ENCODE measurements at regions not wholly inside any gene's neighbourhood (a gene's known extent, or its start where the extent isn't known, plus 50 kb on each side); places are given as distances from the start of the nearest gene placed in this dataset.
"Not testable (repeated sequence)": the region's sequence is repeated elsewhere in the genome, so short reads cannot be mapped to it uniquely, and the experiment has no call there.

- no peaks in the 10 kb centered on the region for H3K36me3 ChIP-seq
- no peaks in the 10 kb centered on the region for H3K4me1 ChIP-seq
- DNase-seq (ENCODE audit: extremely low spot score in 2 of 2), result no peak
- no peak for TF ChIP-seq POLR2AphosphoS5 (IDR thresholded peaks at IDR 0.05; ENCODE audit: insufficient read depth in 1 of 2, low read depth in 1 of 2)
- TF ChIP-seq CTCF (IDR thresholded peaks at IDR 0.05), result peak; percentile 72 to 73 (median 73)
- peak overlapping the region; percentile 31 to 45 for H3K4me3 ChIP-seq
- no peaks in the 10 kb centered on the region for H3K9me3 ChIP-seq
- no peaks in the 10 kb centered on the region for H3K27me3 ChIP-seq
- intact Hi-C loops (cut with DNase I), result loop anchor here (5.0 kb wide), 1 partner anchor 94 kb away; no protein-coding TSS in a partner anchor
- no peak overlapping the region for H3K27ac ChIP-seq
Observed at GRCh38 chr18:961644-962355, 57.1 kb downstream of the ADCYAP1 start.

- intact Hi-C loops (cut with DNase I), result loop anchor here (5.0 kb wide), 1 partner anchor 96 kb away; no protein-coding TSS in a partner anchor
- TF ChIP-seq CTCF (IDR thresholded peaks at IDR 0.05), result no peak
- TF ChIP-seq POLR2AphosphoS5 (IDR thresholded peaks at IDR 0.05; ENCODE audit: insufficient read depth in 1 of 2, low read depth in 1 of 2), result no peak
- Histone ChIP-seq H3K27ac (no peak overlapping the region), H3K27me3 (no peaks in the 10 kb centered on the region), H3K36me3 (no peaks in the 10 kb centered on the region), H3K4me3 (no peak overlapping the region), H3K4me1 (no peaks in the 10 kb centered on the region), H3K9me3 (no peaks in the 10 kb centered on the region)
- no peak for DNase-seq (ENCODE audit: extremely low spot score in 2 of 2)
Observed at GRCh38 chr18:963276-963675, 58.6 kb downstream of the ADCYAP1 start.

DNA sequence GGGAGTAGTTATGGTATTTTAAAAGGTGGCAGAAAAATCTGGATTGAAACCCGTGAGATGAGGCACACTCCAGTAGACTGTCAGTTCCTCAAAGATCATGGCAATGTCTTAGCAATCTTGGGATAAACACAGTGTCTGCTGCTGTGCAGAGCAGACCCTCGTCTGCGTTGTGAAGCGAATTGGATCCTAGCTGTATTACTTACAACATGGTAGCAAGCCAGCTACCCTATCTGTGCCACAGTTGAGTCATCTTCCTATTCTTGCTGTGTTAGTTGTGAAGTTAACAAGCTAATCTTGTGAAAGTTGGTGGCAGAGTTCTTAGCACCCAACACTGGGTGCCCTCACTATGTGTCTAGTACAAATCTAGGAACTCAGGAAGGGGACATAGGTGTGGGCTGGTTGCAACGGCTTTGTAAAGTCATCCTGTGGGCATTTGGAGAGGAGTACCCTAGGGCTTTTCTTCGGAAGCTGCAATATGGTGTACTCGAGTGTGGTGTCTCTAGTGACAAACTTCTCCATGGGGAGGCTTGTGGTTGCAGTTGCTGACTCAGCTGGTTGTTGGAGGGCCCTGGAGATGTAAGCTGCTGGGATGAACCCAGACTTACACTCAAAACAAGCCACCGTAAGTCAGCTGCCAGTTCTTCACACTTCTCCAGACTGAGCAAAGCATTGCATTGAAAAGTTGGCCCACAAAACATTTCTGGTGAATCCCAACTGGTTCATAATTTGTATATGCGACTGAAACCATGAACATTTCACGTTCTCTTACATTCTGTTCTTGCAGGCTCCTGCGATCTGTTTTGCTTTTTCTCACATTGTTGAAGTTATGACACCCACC is 61.5 kb downstream of the ADCYAP1 start:
- no peak for DNase-seq (ENCODE audit: extremely low spot score in 2 of 2)
- Histone ChIP-seq H3K4me1 (no peaks in the 10 kb centered on the region), H3K27ac (no peak overlapping the region), H3K36me3 (no peaks in the 10 kb centered on the region), H3K27me3 (no peaks in the 10 kb centered on the region), H3K9me3 (no peaks in the 10 kb centered on the region), H3K4me3 (no peak overlapping the region)
- TF ChIP-seq POLR2A (IDR thresholded peaks at IDR 0.05) (no peak), CTCF (IDR thresholded peaks at IDR 0.05) (no peak), POLR2AphosphoS5 (IDR thresholded peaks at IDR 0.05; ENCODE audit: insufficient read depth in 1 of 2, low read depth in 1 of 2) (no peak)
- intact Hi-C loops (cut with DNase I), result no loop called here

DNA sequence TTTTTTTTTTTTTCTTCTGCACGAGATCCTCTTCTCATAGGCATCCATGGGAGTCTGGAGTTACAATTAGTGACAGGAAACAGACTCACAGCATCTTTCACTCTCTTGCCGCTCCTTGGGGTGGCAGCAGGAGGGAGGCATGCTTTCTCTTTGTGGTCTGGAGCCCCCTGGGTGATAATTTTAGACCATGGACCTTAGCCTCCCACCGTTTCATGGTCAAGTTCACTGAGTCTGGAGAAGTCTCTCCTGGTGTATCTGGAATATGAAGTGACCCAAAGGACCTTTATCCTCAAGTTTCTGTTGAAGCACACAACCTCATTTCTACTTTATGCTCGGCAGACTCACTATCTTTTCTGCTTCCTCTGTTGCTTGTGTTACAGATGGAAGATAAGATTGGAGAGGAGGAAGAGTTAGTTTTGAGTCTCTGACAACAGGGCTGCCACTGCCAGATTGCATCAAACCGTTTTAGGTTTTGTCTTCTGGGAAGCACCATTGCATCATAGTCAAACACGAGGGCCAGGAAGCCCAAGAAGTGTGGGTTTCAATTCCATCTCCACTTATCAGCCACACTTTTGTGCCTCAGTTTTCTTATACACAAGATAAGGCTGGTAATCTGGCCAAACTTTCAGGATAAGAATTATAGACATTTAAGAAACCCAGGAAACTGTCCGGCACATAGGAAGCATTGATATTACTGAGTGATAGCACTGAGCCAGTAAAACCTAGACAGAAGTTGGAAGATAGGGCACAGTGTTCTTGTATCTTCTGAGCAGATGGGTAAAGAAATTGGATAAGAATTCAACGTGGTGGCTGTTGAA is 62.3 kb downstream of the ADCYAP1 start:
- intact Hi-C loops (cut with DNase I), result no loop called here
- TF ChIP-seq POLR2AphosphoS5 (IDR thresholded peaks at IDR 0.05; ENCODE audit: insufficient read depth in 1 of 2, low read depth in 1 of 2), result no peak
- no peak for TF ChIP-seq POLR2A (IDR thresholded peaks at IDR 0.05)
- TF ChIP-seq CTCF (IDR thresholded peaks at IDR 0.05), result no peak
- H3K27me3 ChIP-seq, result no peaks in the 10 kb centered on the region

DNA sequence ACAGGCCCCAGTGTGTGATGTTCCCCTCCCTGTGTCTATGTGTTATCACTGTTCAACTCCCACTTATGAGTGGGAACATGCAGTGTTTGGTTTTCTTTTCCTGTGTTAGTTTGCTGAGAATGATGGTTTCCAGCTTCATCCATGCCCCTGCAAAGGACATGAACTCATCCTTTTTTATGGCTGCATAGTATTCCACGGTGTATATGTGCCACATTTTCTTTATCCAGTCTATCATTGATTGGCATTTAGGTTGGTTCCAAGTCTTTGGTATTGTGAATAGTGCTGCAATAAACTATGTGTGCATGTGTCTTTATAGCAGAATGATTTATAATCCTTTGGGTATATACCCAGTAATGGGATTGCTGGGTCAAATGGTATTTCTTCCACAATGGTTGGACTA is 64.2 kb downstream of the ADCYAP1 start:
- intact Hi-C loops (cut with DNase I), result not testable (repeated sequence)

More for the DNA sequence above, 62.3 kb downstream of the ADCYAP1 start:
- DNase-seq (ENCODE audit: extremely low spot score in 2 of 2), result no peak
- Histone ChIP-seq H3K36me3 (no peaks in the 10 kb centered on the region), H3K4me3 (no peak overlapping the region), H3K4me1 (no peaks in the 10 kb centered on the region), H3K27ac (no peak overlapping the region), H3K9me3 (no peaks in the 10 kb centered on the region)

DNA sequence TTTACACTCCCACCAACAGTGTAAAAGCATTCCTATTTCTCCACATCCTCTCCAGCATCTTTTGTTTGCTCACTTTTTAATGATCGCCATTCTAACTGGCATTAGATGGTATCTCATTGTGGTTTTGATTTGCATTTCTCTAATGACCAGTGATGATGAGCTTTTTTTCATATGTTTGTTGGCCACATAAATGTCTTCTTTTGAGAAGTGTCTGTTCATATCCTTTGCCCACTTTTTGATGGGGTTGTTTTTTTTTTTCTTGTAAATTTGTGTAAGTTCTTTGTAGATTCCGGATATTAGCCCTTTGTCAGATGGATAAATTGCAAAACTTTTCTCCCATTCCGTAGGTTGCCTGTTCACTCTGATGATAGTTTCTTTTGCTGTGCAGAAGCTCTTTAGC is 64.6 kb downstream of the ADCYAP1 start:
- H3K4me3 ChIP-seq; H3K36me3 ChIP-seq; DNase-seq (ENCODE audit: extremely low spot score in 2 of 2); H3K27ac ChIP-seq; intact Hi-C loops (cut with DNase I); H3K9me3 ChIP-seq; H3K4me1 ChIP-seq; H3K27me3 ChIP-seq: not testable (repeated sequence)

More for the DNA sequence above, 64.2 kb downstream of the ADCYAP1 start:
- H3K4me3 ChIP-seq; H3K4me1 ChIP-seq; DNase-seq (ENCODE audit: extremely low spot score in 2 of 2); H3K27ac ChIP-seq; H3K9me3 ChIP-seq; H3K27me3 ChIP-seq; H3K36me3 ChIP-seq: not testable (repeated sequence)

GRCh38 chr18:974606-975005 is 69.9 kb downstream of the ADCYAP1 start:
- H3K27ac ChIP-seq; intact Hi-C loops (cut with DNase I): not testable (repeated sequence)

More at GRCh38 chr18:974606-975005, 69.9 kb downstream of the ADCYAP1 start:
- not testable (repeated sequence) for H3K36me3 ChIP-seq; H3K4me3 ChIP-seq; H3K9me3 ChIP-seq; H3K4me1 ChIP-seq; H3K27me3 ChIP-seq; DNase-seq (ENCODE audit: extremely low spot score in 2 of 2)
